Vagina (tissue), 2 donors: ENCODE measurements at regions not wholly inside any gene's neighbourhood (a gene's known extent, or its start where the extent isn't known, plus 50 kb on each side); places are given as distances from the start of the nearest gene placed in this dataset.

Experiments
- DNase-seq, 2 donors: peaks; one replicate each; pipeline ENCODE4 v3.0.0-alpha.2; 2017; ENCODE audit errors: extremely low spot score in 2 of 2
- H3K27ac ChIP-seq: fragments of 200-600 bp; sonication (generic); one replicate; pipeline ENCODE4 v1.5.1; 2019
- H3K27me3 ChIP-seq: fragments of 200-600 bp; sonication (generic); one replicate; pipeline ENCODE4 v1.5.1; 2019
- H3K36me3 ChIP-seq, 2 donors: fragments of 200-600 bp; sonication (generic); one replicate each; pipeline ENCODE4 v1.5.1; 2017 to 2019
- H3K4me1 ChIP-seq: fragments of 200-600 bp; sonication (generic); one replicate; pipeline ENCODE4 v1.5.1; 2019
- H3K4me3 ChIP-seq, 2 donors: fragments of 200-600 bp; sonication (generic); 1 replicate in 1 of 2; 2 replicates in 1 of 2; pipeline ENCODE4 v1.5.1; 2016 to 2019
- H3K9me3 ChIP-seq: fragments of 200-600 bp; sonication (generic); one replicate; pipeline ENCODE4 v1.5.1; 2019
- POLR2A ChIP-seq, 2 donors: fragments of 450-650 bp; IDR thresholded peaks; one replicate each; pipeline ENCODE4 v1.6.1; 2017; ENCODE audit warnings: antibody characterized with exemption in 2 of 2, mild to moderate bottlenecking in 2 of 2, moderate library complexity in 2 of 2
- POLR2AphosphoS5 ChIP-seq, 2 donors: sonication (generic); formaldehyde crosslinking; IDR thresholded peaks; one replicate each; pipeline ENCODE4 v1.9.0; 2017; ENCODE audit warnings: antibody characterized with exemption in 2 of 2, mild to moderate bottlenecking in 2 of 2, low read depth in 1 of 2; ENCODE audit not compliant: insufficient read depth in 1 of 2
- intact Hi-C: fragments of 100-400 bp; cut with DNase I; formaldehyde crosslinking; loops from one replicate; pipeline ENCODE4 v1.15.1; 2023
- TF ChIP-seq, protein P1 (sequence below), 3 experiments: fragments of 450-650 bp in 2 of 3; fragments of 200-600 bp in 1 of 3; sonication (generic) in 1 of 3; IDR thresholded peaks; one replicate each; pipeline ENCODE4 v1.5.1; 2017 to 2019; ENCODE audit warnings: antibody characterized with exemption in 3 of 3, mild to moderate bottlenecking in 2 of 3, moderate library complexity in 2 of 3

DNA sequence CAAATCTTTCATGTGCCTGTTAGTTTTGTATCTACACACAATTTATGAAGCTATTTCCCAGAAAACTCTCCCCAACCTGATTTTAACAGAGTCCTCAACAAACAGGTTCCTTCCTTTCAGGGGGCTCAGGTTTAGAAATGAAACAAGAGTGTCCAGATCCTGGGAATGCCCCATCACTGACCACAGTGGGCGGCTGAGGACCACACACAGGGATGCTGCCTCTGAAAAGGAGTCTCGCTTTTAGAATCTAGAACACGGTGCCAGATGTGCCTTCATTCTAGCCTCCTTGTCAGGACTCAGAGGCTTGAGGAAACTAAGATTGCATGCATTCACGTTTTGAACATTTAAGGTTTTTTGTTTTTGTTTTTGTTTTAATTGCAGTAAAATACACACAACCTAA, 115.0 kb downstream of the FOXB1 start:
- no peak overlapping the region for H3K27ac ChIP-seq
- no peaks in the 10 kb centered on the region for H3K36me3 ChIP-seq
- TF ChIP-seq POLR2A (IDR thresholded peaks at IDR 0.05) (no peak), POLR2AphosphoS5 (IDR thresholded peaks at IDR 0.05; ENCODE audit: insufficient read depth in 1 of 2, low read depth in 1 of 2) (no peak)
- TF ChIP-seq, protein P1, sequence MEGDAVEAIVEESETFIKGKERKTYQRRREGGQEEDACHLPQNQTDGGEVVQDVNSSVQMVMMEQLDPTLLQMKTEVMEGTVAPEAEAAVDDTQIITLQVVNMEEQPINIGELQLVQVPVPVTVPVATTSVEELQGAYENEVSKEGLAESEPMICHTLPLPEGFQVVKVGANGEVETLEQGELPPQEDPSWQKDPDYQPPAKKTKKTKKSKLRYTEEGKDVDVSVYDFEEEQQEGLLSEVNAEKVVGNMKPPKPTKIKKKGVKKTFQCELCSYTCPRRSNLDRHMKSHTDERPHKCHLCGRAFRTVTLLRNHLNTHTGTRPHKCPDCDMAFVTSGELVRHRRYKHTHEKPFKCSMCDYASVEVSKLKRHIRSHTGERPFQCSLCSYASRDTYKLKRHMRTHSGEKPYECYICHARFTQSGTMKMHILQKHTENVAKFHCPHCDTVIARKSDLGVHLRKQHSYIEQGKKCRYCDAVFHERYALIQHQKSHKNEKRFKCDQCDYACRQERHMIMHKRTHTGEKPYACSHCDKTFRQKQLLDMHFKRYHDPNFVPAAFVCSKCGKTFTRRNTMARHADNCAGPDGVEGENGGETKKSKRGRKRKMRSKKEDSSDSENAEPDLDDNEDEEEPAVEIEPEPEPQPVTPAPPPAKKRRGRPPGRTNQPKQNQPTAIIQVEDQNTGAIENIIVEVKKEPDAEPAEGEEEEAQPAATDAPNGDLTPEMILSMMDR (IDR thresholded peaks at IDR 0.05): no peak
- H3K27me3 ChIP-seq: no peaks in the 10 kb centered on the region
- no peak for DNase-seq
- no peak overlapping the region for H3K4me3 ChIP-seq
- H3K9me3 ChIP-seq: no peaks in the 10 kb centered on the region
- intact Hi-C loops: no loop called here
- H3K4me1 ChIP-seq: no peaks in the 10 kb centered on the region

DNA sequence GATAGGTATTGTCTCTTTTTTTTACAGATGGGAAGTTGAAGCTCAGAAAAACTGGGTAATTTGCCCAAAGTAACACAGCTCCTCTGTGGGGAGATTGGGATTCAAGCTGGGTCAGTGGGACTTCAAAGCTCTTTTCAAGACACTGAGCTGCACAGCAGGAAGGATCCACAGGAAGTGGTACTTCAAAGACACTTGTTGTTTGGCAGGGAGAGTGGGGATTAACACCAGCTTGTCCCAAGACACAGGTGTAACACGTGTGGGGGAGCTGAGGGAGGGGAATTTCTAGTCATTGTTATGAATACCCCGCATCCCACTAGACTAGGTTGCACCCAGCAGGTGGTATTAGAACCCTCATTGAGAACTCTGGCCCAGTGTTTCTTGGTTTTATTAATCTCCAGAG, 116.0 kb downstream of the FOXB1 start:
- Histone ChIP-seq H3K9me3 (no peaks in the 10 kb centered on the region), H3K27me3 (no peaks in the 10 kb centered on the region), H3K27ac (no peak overlapping the region), H3K4me3 (no peak overlapping the region), H3K36me3 (no peaks in the 10 kb centered on the region), H3K4me1 (no peaks in the 10 kb centered on the region)
- intact Hi-C loops: no loop called here
- TF ChIP-seq, protein P1 (IDR thresholded peaks at IDR 0.05): no peak
- TF ChIP-seq POLR2A (IDR thresholded peaks at IDR 0.05) (no peak), POLR2AphosphoS5 (IDR thresholded peaks at IDR 0.05; ENCODE audit: insufficient read depth in 1 of 2, low read depth in 1 of 2) (no peak)
- DNase-seq: no peak

DNA sequence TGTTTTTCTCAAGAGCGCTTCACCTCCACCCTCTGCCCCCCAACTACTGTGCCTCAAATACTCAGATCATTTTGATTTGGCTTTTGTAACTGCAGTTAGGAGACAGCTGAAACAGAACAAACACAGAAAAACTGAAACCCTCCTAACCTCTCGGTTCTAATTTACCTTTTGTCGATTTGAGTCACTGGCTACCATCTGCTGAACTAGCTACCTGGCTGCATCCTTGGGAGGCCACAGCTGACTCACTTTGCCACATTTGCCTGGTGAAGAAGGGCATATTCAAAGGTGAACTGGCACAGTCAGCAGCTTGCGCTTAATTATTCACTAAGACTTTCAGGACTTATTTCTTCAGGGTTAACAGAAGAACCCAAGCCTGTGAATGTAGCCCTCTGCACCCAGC, 117.7 kb downstream of the FOXB1 start:
- intact Hi-C loops: no loop called here
- no peaks in the 10 kb centered on the region for H3K27me3 ChIP-seq
- H3K36me3 ChIP-seq: no peaks in the 10 kb centered on the region
- H3K9me3 ChIP-seq: no peaks in the 10 kb centered on the region
- H3K4me3 ChIP-seq: no peak overlapping the region
- no peaks in the 10 kb centered on the region for H3K4me1 ChIP-seq
- DNase-seq: no peak
- no peak overlapping the region for H3K27ac ChIP-seq
- TF ChIP-seq, protein P1 (IDR thresholded peaks at IDR 0.05): no peak
- TF ChIP-seq POLR2AphosphoS5 (IDR thresholded peaks at IDR 0.05; ENCODE audit: insufficient read depth in 1 of 2, low read depth in 1 of 2): no peak
- TF ChIP-seq POLR2A (IDR thresholded peaks at IDR 0.05): no peak

DNA sequence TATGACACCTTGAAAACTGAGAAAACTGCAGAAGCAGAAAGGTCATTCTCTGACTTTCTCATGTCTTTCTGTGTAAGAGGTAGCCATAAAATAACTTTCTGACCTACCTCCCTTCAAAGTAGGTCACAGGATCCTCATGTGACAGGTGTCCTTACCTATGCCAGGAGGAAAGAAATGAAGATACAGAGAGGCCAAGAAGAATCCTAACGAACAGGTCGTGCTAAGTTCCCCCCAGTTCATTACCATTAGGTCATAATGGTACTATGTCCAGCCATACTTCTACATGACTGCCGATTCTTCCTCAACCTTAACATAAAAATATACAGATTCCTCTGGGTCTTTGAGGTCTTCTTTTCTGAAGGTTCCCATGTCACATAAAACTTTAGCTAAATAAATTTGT, 118.6 kb downstream of the FOXB1 start:
- no peaks in the 10 kb centered on the region for H3K4me1 ChIP-seq
- H3K4me3 ChIP-seq: no peak overlapping the region
- no peaks in the 10 kb centered on the region for H3K27me3 ChIP-seq
- no peak for DNase-seq
- H3K36me3 ChIP-seq: no peaks in the 10 kb centered on the region
- H3K27ac ChIP-seq: no peak overlapping the region
- intact Hi-C loops: no loop called here
- TF ChIP-seq, protein P1 (IDR thresholded peaks at IDR 0.05): no peak
- no peak for TF ChIP-seq POLR2AphosphoS5 (IDR thresholded peaks at IDR 0.05; ENCODE audit: insufficient read depth in 1 of 2, low read depth in 1 of 2)
- TF ChIP-seq POLR2A (IDR thresholded peaks at IDR 0.05): no peak
- H3K9me3 ChIP-seq: no peaks in the 10 kb centered on the region

DNA sequence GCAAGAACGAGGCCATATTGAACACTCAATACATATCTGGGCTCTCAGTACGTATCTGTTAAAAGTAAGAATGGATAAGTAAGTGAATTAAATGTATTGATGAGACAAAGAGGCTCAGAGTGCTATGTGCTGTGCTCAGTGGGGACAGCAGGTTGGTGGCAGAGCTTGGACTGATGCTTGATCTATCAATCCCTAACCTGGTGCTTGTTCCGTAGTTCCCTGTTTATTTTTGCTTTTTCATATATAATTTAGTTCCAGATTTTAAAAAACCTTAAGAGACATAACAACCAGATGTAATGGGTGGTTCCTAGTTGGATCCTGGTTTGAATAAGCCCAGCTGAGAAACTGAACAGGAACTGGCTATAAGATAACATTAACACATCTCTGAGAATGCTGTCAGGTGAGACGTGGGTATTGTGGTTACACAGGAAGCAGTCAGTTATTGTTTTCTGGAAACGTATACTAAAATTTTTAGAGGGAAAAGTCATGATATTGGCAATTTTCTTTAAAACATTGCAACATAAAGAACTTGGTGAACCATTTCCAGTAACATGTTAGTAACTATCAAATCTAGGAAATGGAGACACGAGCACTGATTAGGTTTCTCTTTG, 120.5 kb downstream of the FOXB1 start:
- H3K4me1 ChIP-seq: peaks cover 8% of the 10 kb centered on the region
- intact Hi-C loops: no loop called here
- no peak for DNase-seq
- no peaks in the 10 kb centered on the region for H3K36me3 ChIP-seq
- no peaks in the 10 kb centered on the region for H3K27me3 ChIP-seq
- H3K4me3 ChIP-seq: no peak overlapping the region
- H3K27ac ChIP-seq: no peak overlapping the region
- TF ChIP-seq POLR2AphosphoS5 (IDR thresholded peaks at IDR 0.05; ENCODE audit: insufficient read depth in 1 of 2, low read depth in 1 of 2) (no peak), POLR2A (IDR thresholded peaks at IDR 0.05) (no peak)
- TF ChIP-seq, protein P1 (IDR thresholded peaks at IDR 0.05): no peak
- no peaks in the 10 kb centered on the region for H3K9me3 ChIP-seq
